Mesothelial cell of epicardium (in vitro differentiated cells): ENCODE measurements at regions not wholly inside any gene's neighbourhood (a gene's known extent, or its start where the extent isn't known, plus 50 kb on each side); places are given as distances from the start of the nearest gene placed in this dataset.

Experiments
- DNase-seq, 2 experiments: peaks; one replicate each; pipeline ENCODE4 v3.0.0; 2021; ENCODE audit warnings: low spot score in 2 of 2; ENCODE audit not compliant: unreplicated experiment in 2 of 2
- H3K27ac Mint-ChIP-seq: 2 replicates; pipeline ENCODE4 v1.8.0; 2021; ENCODE audit warnings: mixed read lengths
- H3K27me3 Mint-ChIP-seq: 2 replicates; pipeline ENCODE4 v1.8.0; 2021; ENCODE audit warnings: low read depth, mixed read lengths
- H3K36me3 Mint-ChIP-seq: 2 replicates; pipeline ENCODE4 v1.8.0; 2021; ENCODE audit warnings: mixed read lengths
- H3K4me1 Mint-ChIP-seq: 2 replicates; pipeline ENCODE4 v1.8.0; 2021; ENCODE audit warnings: mixed read lengths
- H3K4me3 Mint-ChIP-seq: 2 replicates; pipeline ENCODE4 v1.8.0; 2021; ENCODE audit warnings: mild to moderate bottlenecking, moderate library complexity, mixed read lengths
- H3K9me3 Mint-ChIP-seq: 2 replicates; pipeline ENCODE4 v1.8.0; 2021; ENCODE audit warnings: mixed read lengths
- CTCF ChIP-seq: fragments of 200-600 bp; sonication (generic); IDR thresholded peaks from one replicate; pipeline ENCODE4 v1.5.0; 2021; ENCODE audit warnings: antibody characterized with exemption; ENCODE audit not compliant: unreplicated experiment

- no peaks in the 10 kb centered on the region for H3K27me3 Mint-ChIP-seq
- H3K4me1 Mint-ChIP-seq, result peaks cover 10% of the 10 kb centered on the region
- H3K36me3 Mint-ChIP-seq, result peaks cover 8% of the 10 kb centered on the region
- no peak overlapping the region for H3K27ac Mint-ChIP-seq
- no peak for DNase-seq
- peaks cover 19% of the 10 kb centered on the region for H3K9me3 Mint-ChIP-seq
- TF ChIP-seq CTCF, result no peak
- H3K4me3 Mint-ChIP-seq, result no peak overlapping the region
Observed at GRCh38 chr5:33267801-33268200, 173.0 kb upstream of the TARS1 start.

- no peak for TF ChIP-seq CTCF
- Mint-ChIP-seq H3K4me1 (peaks cover 10% of the 10 kb centered on the region), H3K36me3 (peaks cover 7% of the 10 kb centered on the region), H3K9me3 (peaks cover 17% of the 10 kb centered on the region), H3K4me3 (no peak overlapping the region), H3K27me3 (no peaks in the 10 kb centered on the region), H3K27ac (no peak overlapping the region)
- no peak for DNase-seq
Observed at GRCh38 chr5:33268374-33268773, 172.4 kb upstream of the TARS1 start.

GRCh38 chr5:33270671-33271070 lies 170.1 kb upstream of the TARS1 start:
- no peak for TF ChIP-seq CTCF
- Mint-ChIP-seq H3K9me3 (no peaks in the 10 kb centered on the region), H3K36me3 (no peaks in the 10 kb centered on the region), H3K27ac (no peak overlapping the region), H3K4me1 (peaks cover 14% of the 10 kb centered on the region), H3K4me3 (no peak overlapping the region), H3K27me3 (no peaks in the 10 kb centered on the region)
- no peak for DNase-seq

DNA sequence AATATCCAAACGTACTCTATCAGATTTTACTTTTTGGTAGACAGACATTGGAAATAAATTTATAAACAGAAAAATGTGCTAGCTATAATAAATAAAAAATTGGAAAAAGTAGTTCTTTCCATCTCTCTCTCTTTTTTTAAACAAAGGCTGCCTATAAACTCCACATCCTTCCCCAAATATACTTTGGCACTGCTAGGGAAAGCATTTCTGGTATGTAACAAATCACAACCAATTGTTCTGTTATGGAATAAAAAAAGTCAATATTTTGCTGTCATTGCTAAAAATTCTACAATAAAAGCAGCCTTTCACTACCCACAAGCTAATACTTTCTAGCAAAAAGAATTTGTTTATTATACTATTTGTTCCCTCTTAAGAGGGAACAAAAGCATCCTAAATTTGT lies 169.2 kb upstream of the TARS1 start:
- Mint-ChIP-seq H3K4me3 (no peak overlapping the region), H3K27ac (no peak overlapping the region)

GRCh38 chr5:33272288-33272687 lies 168.5 kb upstream of the TARS1 start:
- DNase-seq, result no peak
- H3K27me3 Mint-ChIP-seq, result no peaks in the 10 kb centered on the region
- H3K27ac Mint-ChIP-seq, result no peak overlapping the region
- peaks cover 29% of the 10 kb centered on the region for H3K4me1 Mint-ChIP-seq
- TF ChIP-seq CTCF, result no peak
- no peaks in the 10 kb centered on the region for H3K9me3 Mint-ChIP-seq
- no peaks in the 10 kb centered on the region for H3K36me3 Mint-ChIP-seq
- no peak overlapping the region for H3K4me3 Mint-ChIP-seq

More for the DNA sequence above, 169.2 kb upstream of the TARS1 start:
- Mint-ChIP-seq H3K9me3 (no peaks in the 10 kb centered on the region), H3K4me1 (peaks cover 22% of the 10 kb centered on the region), H3K27me3 (no peaks in the 10 kb centered on the region), H3K36me3 (no peaks in the 10 kb centered on the region)
- TF ChIP-seq CTCF, result no peak
- DNase-seq, result no peak

DNA sequence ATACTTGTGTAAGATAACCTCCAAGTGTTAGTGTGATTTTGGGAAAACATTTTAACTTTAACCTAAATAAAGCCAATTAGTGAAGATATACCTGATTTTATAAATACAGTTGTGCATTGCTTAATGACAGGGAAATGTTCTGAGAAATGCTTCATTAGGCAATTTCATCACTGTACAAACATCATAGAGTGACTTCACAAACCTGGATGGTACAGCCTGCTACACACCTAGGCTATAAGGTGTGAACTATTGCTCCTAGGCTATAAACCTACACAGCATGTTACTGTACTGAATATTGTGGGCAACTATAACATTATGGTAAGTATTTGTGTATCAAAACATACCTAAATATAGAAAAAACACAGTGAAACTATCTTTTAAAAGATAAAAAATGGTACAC lies 166.8 kb upstream of the TARS1 start:
- Mint-ChIP-seq H3K4me3 (no peak overlapping the region), H3K4me1 (peaks cover 37% of the 10 kb centered on the region), H3K27ac (no peak overlapping the region), H3K9me3 (peaks cover 5% of the 10 kb centered on the region), H3K27me3 (peaks cover 6% of the 10 kb centered on the region), H3K36me3 (no peaks in the 10 kb centered on the region)
- no peak for TF ChIP-seq CTCF
- no peak for DNase-seq
